HEK293 (cell line): ENCODE measurements at regions not wholly inside any gene's neighbourhood (a gene's known extent, or its start where the extent isn't known, plus 50 kb on each side); places are given as distances from the start of the nearest gene placed in this dataset.

Experiments
- CTCF ChIP-seq: fragments of 450-650 bp; formaldehyde crosslinking; IDR thresholded peaks from 2 replicates; pipeline ENCODE4 v1.5.1; 2016; ENCODE audit warnings: missing biosample characterization, missing genetic modification characterization
- TCF7L2 ChIP-seq: IDR thresholded peaks from 2 replicates; pipeline ENCODE4 v1.6.1; 2011; ENCODE audit warnings: low read depth, mild to moderate bottlenecking, inconsistent platforms, low read length, moderate library complexity, borderline replicate concordance
- YY1 ChIP-seq: fragments of 450-650 bp; formaldehyde crosslinking; IDR thresholded peaks from 2 replicates; pipeline ENCODE4 v1.5.1; 2018; ENCODE audit warnings: missing biosample characterization, missing genetic modification characterization
- ZBTB1 ChIP-seq: fragments of 450-650 bp; formaldehyde crosslinking; IDR thresholded peaks from 2 replicates; pipeline ENCODE4 v1.5.1; 2016; ENCODE audit warnings: missing biosample characterization, missing genetic modification characterization
- ZBTB10 ChIP-seq: fragments of 450-650 bp; formaldehyde crosslinking; IDR thresholded peaks from 2 replicates; pipeline ENCODE4 v1.5.1; 2016; ENCODE audit warnings: missing biosample characterization, missing genetic modification characterization
- ZNF132 ChIP-seq: fragments of 450-650 bp; formaldehyde crosslinking; IDR thresholded peaks from 2 replicates; pipeline ENCODE4 v1.5.1; 2017; ENCODE audit warnings: missing biosample characterization, missing genetic modification characterization, borderline replicate concordance
- ZNF174 ChIP-seq: fragments of 450-650 bp; formaldehyde crosslinking; IDR thresholded peaks from 2 replicates; pipeline ENCODE4 v1.5.0; 2017; ENCODE audit warnings: missing biosample characterization, mild to moderate bottlenecking, missing genetic modification characterization
- ZNF175 ChIP-seq: fragments of 450-650 bp; formaldehyde crosslinking; IDR thresholded peaks from 2 replicates; pipeline ENCODE4 v1.5.1; 2016; ENCODE audit warnings: missing biosample characterization, missing genetic modification characterization
- ZNF274 ChIP-seq, 2 experiments: fragments of 200-500 bp in 1 of 2; fragments of 450-650 bp in 1 of 2; sonication (Bioruptor generic) in 1 of 2; formaldehyde crosslinking in 1 of 2; IDR thresholded peaks; 2 replicates each; pipeline versions ENCODE4 v1.5.1 to v1.6.1; 2014 to 2016; ENCODE audit warnings: borderline replicate concordance in 1 of 2, inconsistent platforms in 1 of 2, low read length in 1 of 2, missing biosample characterization in 1 of 2, missing genetic modification characterization in 1 of 2
- ZNF488 ChIP-seq: fragments of 450-650 bp; formaldehyde crosslinking; IDR thresholded peaks from 2 replicates; pipeline ENCODE4 v1.5.1; 2016; ENCODE audit warnings: missing biosample characterization, missing genetic modification characterization
- ZNF529 ChIP-seq: fragments of 450-650 bp; formaldehyde crosslinking; IDR thresholded peaks from 2 replicates; pipeline ENCODE4 v1.5.1; 2017; ENCODE audit warnings: missing genetic modification characterization, missing biosample characterization; ENCODE audit not compliant: insufficient replicate concordance
- ZNF670 ChIP-seq: fragments of 450-650 bp; formaldehyde crosslinking; IDR thresholded peaks from 2 replicates; pipeline ENCODE4 v1.5.1; 2016; ENCODE audit warnings: missing biosample characterization, missing genetic modification characterization, low read depth

- TF ChIP-seq ZNF174 (tag by site-specific recombination) (no peak), ZNF132 (tag by site-specific recombination) (no peak), CTCF (tag by site-specific recombination) (no peak), YY1 (tag by site-specific recombination) (no peak), ZBTB1 (tag by site-specific recombination) (no peak), ZNF670 (tag by site-specific recombination) (no peak), ZNF274 (IDR thresholded peaks at IDR 0.05; ENCODE audit: low read length) (no peak), ZNF274 (tag by site-specific recombination; IDR thresholded peaks at IDR 0.05; ENCODE audit: borderline replicate concordance) (no peak), TCF7L2 (no peak), ZBTB10 (tag by site-specific recombination) (no peak), ZNF175 (no peak), ZNF488 (tag by site-specific recombination) (no peak), ZNF529 (tag by site-specific recombination) (no peak)
These were observed 110.8 kb downstream of the DAD1 start for GRCh38 chr14:22478247-22478646.
